HEK293 (cell line): ENCODE measurements at regions not wholly inside any gene's neighbourhood (a gene's known extent, or its start where the extent isn't known, plus 50 kb on each side); places are given as distances from the start of the nearest gene placed in this dataset.

Source experiments
- BCL11A ChIP-seq: fragments of 450-650 bp; formaldehyde crosslinking; IDR thresholded peaks from 2 replicates; pipeline ENCODE4 v1.5.1; 2016; ENCODE audit warnings: low read depth, missing biosample characterization, missing genetic modification characterization
- GFI1B ChIP-seq: fragments of 450-650 bp; formaldehyde crosslinking; IDR thresholded peaks from 2 replicates; pipeline ENCODE4 v1.5.1; 2016; ENCODE audit warnings: missing biosample characterization, missing genetic modification characterization
- GLI2 ChIP-seq: fragments of 450-650 bp; formaldehyde crosslinking; IDR thresholded peaks from 2 replicates; pipeline ENCODE4; 2017; ENCODE audit warnings: missing biosample characterization, missing genetic modification characterization, low read depth, borderline replicate concordance
- HOXD13 ChIP-seq: sonication (generic); formaldehyde crosslinking; IDR thresholded peaks from 2 replicates; pipeline ENCODE4 v1.8.0; 2022; ENCODE audit warnings: missing genetic modification reagents, borderline replicate concordance
- INSM2 ChIP-seq: fragments of 450-650 bp; formaldehyde crosslinking; IDR thresholded peaks from 2 replicates; pipeline ENCODE4 v1.5.1; 2016; ENCODE audit warnings: missing biosample characterization, missing genetic modification characterization
- OSR2 ChIP-seq: fragments of 450-650 bp; formaldehyde crosslinking; IDR thresholded peaks from 2 replicates; pipeline ENCODE4 v1.5.1; 2016; ENCODE audit warnings: missing biosample characterization, missing genetic modification characterization
- PRDM10 ChIP-seq: fragments of 450-650 bp; formaldehyde crosslinking; IDR thresholded peaks from 2 replicates; pipeline ENCODE4 v1.5.1; 2016; ENCODE audit warnings: missing biosample characterization, missing genetic modification characterization
- PRDM6 ChIP-seq: fragments of 450-650 bp; formaldehyde crosslinking; IDR thresholded peaks from 2 replicates; pipeline ENCODE4 v1.5.1; 2017; ENCODE audit warnings: missing biosample characterization, missing genetic modification characterization
- REST ChIP-seq: fragments of 450-650 bp; formaldehyde crosslinking; IDR thresholded peaks from 2 replicates; pipeline ENCODE4 v1.5.1; 2016; ENCODE audit warnings: missing biosample characterization, missing genetic modification characterization
- SALL2 ChIP-seq: fragments of 450-650 bp; formaldehyde crosslinking; IDR thresholded peaks from 2 replicates; pipeline ENCODE4 v1.5.0; 2017; ENCODE audit warnings: missing biosample characterization, mild to moderate bottlenecking, missing genetic modification characterization, borderline replicate concordance
- WT1 ChIP-seq: fragments of 450-650 bp; formaldehyde crosslinking; IDR thresholded peaks from 2 replicates; pipeline ENCODE4 v1.5.1; 2016; ENCODE audit warnings: missing biosample characterization, missing genetic modification characterization
- ZNF248 ChIP-seq: fragments of 450-650 bp; formaldehyde crosslinking; IDR thresholded peaks from 2 replicates; pipeline ENCODE4 v1.5.1; 2017; ENCODE audit warnings: missing biosample characterization, missing genetic modification characterization
- ZNF324 ChIP-seq: fragments of 450-650 bp; formaldehyde crosslinking; IDR thresholded peaks from 2 replicates; pipeline ENCODE4 v1.5.1; 2016; ENCODE audit warnings: missing biosample characterization, missing genetic modification characterization
- ZNF362 ChIP-seq: fragments of 450-650 bp; formaldehyde crosslinking; IDR thresholded peaks from 2 replicates; pipeline ENCODE4 v1.5.1; 2016; ENCODE audit warnings: missing biosample characterization, missing genetic modification characterization
- ZNF391 ChIP-seq: fragments of 450-650 bp; formaldehyde crosslinking; IDR thresholded peaks from 2 replicates; pipeline ENCODE4 v1.5.1; 2016; ENCODE audit warnings: low read depth, missing biosample characterization, missing genetic modification characterization, borderline replicate concordance
- ZNF394 ChIP-seq: fragments of 450-650 bp; formaldehyde crosslinking; IDR thresholded peaks from 2 replicates; pipeline ENCODE4 v1.5.1; 2016; ENCODE audit warnings: missing biosample characterization, missing genetic modification characterization, mild to moderate bottlenecking, moderate library complexity, borderline replicate concordance
- ZNF426 ChIP-seq: fragments of 450-650 bp; formaldehyde crosslinking; IDR thresholded peaks from 2 replicates; pipeline ENCODE4 v1.5.1; 2017; ENCODE audit warnings: missing biosample characterization, missing genetic modification characterization, mild to moderate bottlenecking, inconsistent platforms, moderate library complexity
- ZNF433 ChIP-seq: fragments of 450-650 bp; formaldehyde crosslinking; IDR thresholded peaks from 2 replicates; pipeline ENCODE4 v1.5.1; 2016; ENCODE audit warnings: missing biosample characterization, missing genetic modification characterization, low read depth
- ZNF530 ChIP-seq: fragments of 450-650 bp; formaldehyde crosslinking; IDR thresholded peaks from 2 replicates; pipeline ENCODE4 v1.5.1; 2016; ENCODE audit warnings: low read depth, missing biosample characterization, missing genetic modification characterization
- ZNF621 ChIP-seq: fragments of 450-650 bp; formaldehyde crosslinking; IDR thresholded peaks from 2 replicates; pipeline ENCODE4 v1.5.1; 2017; ENCODE audit warnings: missing biosample characterization, missing genetic modification characterization
- ZNF626 ChIP-seq: fragments of 450-650 bp; sonication (Bioruptor Pico); formaldehyde crosslinking; IDR thresholded peaks from 2 replicates; pipeline ENCODE4 v1.5.1; 2018; ENCODE audit warnings: missing biosample characterization, missing genetic modification characterization, inconsistent platforms
- ZNF692 ChIP-seq: fragments of 450-650 bp; formaldehyde crosslinking; IDR thresholded peaks from 2 replicates; pipeline ENCODE4 v1.5.1; 2016; ENCODE audit warnings: missing biosample characterization, missing genetic modification characterization
- ZNF704 ChIP-seq: fragments of 450-650 bp; formaldehyde crosslinking; IDR thresholded peaks from 2 replicates; pipeline ENCODE4 v1.5.1; 2016; ENCODE audit warnings: missing biosample characterization, missing genetic modification characterization
- ZNF777 ChIP-seq: fragments of 450-650 bp; formaldehyde crosslinking; IDR thresholded peaks from 2 replicates; pipeline ENCODE4 v1.5.1; 2017; ENCODE audit warnings: missing biosample characterization, missing genetic modification characterization, borderline replicate concordance
- ZNF843 ChIP-seq: fragments of 450-650 bp; formaldehyde crosslinking; IDR thresholded peaks from 2 replicates; pipeline ENCODE4 v1.5.1; 2016; ENCODE audit warnings: missing biosample characterization, missing genetic modification characterization

GRCh38 chr9:21549251-21549765, 67.2 kb upstream of the IFNE start (continued):
- TF ChIP-seq PRDM10 (peak; percentile 62), PRDM6 (tag by site-specific recombination) (peak; percentile 96), ZNF843 (tag by site-specific recombination) (peak; percentile 92), ZNF692 (tag by site-specific recombination) (peak; percentile 66), SALL2 (tag by site-specific recombination) (no peak), GLI2 (tag by site-specific recombination) (no peak), INSM2 (tag by site-specific recombination) (peak; percentile 69; the same call in 1 of the 2 replicates), REST (tag by site-specific recombination) (no peak), ZNF704 (no peak), ZNF530 (tag by site-specific recombination) (no peak), ZNF362 (peak; percentile 57; the same call in 1 of the 2 replicates), BCL11A (tag by site-specific recombination) (peak; percentile 37; the same call in 1 of the 2 replicates), ZNF391 (tag by site-specific recombination) (no peak), ZNF777 (no peak), ZNF426 (tag by site-specific recombination) (no peak), HOXD13 (CRISPR knock-in tag) (peak; percentile 80; the same call in 1 of the 2 replicates), OSR2 (tag by site-specific recombination) (peak; percentile 43), WT1 (no peak), ZNF433 (tag by site-specific recombination) (no peak), GFI1B (tag by site-specific recombination) (no peak), ZNF394 (tag by site-specific recombination) (no peak), ZNF626 (no peak), ZNF324 (no peak), ZNF621 (tag by site-specific recombination) (no peak), ZNF248 (tag by site-specific recombination) (no peak)
